ENCODE measurements at regions not wholly inside any gene's neighbourhood (a gene's known extent, or its start where the extent isn't known, plus 50 kb on each side); places are given as distances from the start of the nearest gene placed in this dataset.
A peak's percentile ranks its signal among the peaks of the same experiment; 100 is the strongest.

- H3K4me2 ChIP-seq (ENCODE audit: low read length), result peak overlapping the region; percentile 55
- H3K4me1 ChIP-seq (ENCODE audit: low read length), result peaks cover 36% of the 10 kb centered on the region
- H3K27ac ChIP-seq (ENCODE audit: low read length), result peak overlapping the region; percentile 93
Observed at GRCh38 chr2:41736586-41736985, 311.2 kb upstream of the PKDCC start.

GRCh38 chr2:41737888-41738287, 309.9 kb upstream of the PKDCC start:
- 0 out of 2 replicates have a peak overlapping the region, but pooled peaks have one; percentile 5 for H3K27ac ChIP-seq (ENCODE audit: low read length)
- H3K9ac ChIP-seq (ENCODE audit: low read length), result no peak overlapping the region
- no peaks in the 10 kb centered on the region for H3K36me3 ChIP-seq (replicated peaks; ENCODE audit: low read depth, low read length)
- H2AFZ ChIP-seq (ENCODE audit: low read depth, low read length), result no peak overlapping the region
- H3K4me3 ChIP-seq (ENCODE audit: low read length), result no peak overlapping the region
- no peaks in the 10 kb centered on the region for H4K20me1 ChIP-seq (ENCODE audit: insufficient read depth, low read length)
- H3K79me2 ChIP-seq (ENCODE audit: low read length), result no peaks in the 10 kb centered on the region
- peaks cover 49% of the 10 kb centered on the region for H3K4me1 ChIP-seq (ENCODE audit: low read length)
- no peak for TF ChIP-seq EZH2phosphoT487 (IDR thresholded peaks at IDR 0.05; ENCODE audit: low read depth)
- TF ChIP-seq, protein P1, sequence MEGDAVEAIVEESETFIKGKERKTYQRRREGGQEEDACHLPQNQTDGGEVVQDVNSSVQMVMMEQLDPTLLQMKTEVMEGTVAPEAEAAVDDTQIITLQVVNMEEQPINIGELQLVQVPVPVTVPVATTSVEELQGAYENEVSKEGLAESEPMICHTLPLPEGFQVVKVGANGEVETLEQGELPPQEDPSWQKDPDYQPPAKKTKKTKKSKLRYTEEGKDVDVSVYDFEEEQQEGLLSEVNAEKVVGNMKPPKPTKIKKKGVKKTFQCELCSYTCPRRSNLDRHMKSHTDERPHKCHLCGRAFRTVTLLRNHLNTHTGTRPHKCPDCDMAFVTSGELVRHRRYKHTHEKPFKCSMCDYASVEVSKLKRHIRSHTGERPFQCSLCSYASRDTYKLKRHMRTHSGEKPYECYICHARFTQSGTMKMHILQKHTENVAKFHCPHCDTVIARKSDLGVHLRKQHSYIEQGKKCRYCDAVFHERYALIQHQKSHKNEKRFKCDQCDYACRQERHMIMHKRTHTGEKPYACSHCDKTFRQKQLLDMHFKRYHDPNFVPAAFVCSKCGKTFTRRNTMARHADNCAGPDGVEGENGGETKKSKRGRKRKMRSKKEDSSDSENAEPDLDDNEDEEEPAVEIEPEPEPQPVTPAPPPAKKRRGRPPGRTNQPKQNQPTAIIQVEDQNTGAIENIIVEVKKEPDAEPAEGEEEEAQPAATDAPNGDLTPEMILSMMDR (IDR thresholded peaks at IDR 0.05; ENCODE audit: low read depth, low read length), result no peak
- H3K9me3 ChIP-seq (ENCODE audit: insufficient read depth, low read length), result no peaks in the 10 kb centered on the region
- H3K27me3 ChIP-seq (ENCODE audit: low read depth, low read length), result no peaks in the 10 kb centered on the region
- H3K4me2 ChIP-seq (ENCODE audit: low read length), result no peak overlapping the region

More at GRCh38 chr2:41736586-41736985, 311.2 kb upstream of the PKDCC start:
- Histone ChIP-seq H3K4me3 (ENCODE audit: low read length) (peak overlapping the region; percentile 24; the same call in 1 of the 2 replicates), H3K36me3 (replicated peaks; ENCODE audit: low read depth, low read length) (no peaks in the 10 kb centered on the region), H2AFZ (ENCODE audit: low read depth, low read length) (peak overlapping the region; percentile 48), H3K79me2 (ENCODE audit: low read length) (no peaks in the 10 kb centered on the region), H4K20me1 (ENCODE audit: insufficient read depth, low read length) (no peaks in the 10 kb centered on the region), H3K9me3 (ENCODE audit: insufficient read depth, low read length) (no peaks in the 10 kb centered on the region), H3K27me3 (ENCODE audit: low read depth, low read length) (no peaks in the 10 kb centered on the region), H3K9ac (ENCODE audit: low read length) (peak overlapping the region; percentile 69)
- TF ChIP-seq, protein P1 (IDR thresholded peaks at IDR 0.05; ENCODE audit: low read depth, low read length), result no peak
- TF ChIP-seq EZH2phosphoT487 (IDR thresholded peaks at IDR 0.05; ENCODE audit: low read depth), result no peak

GRCh38 chr2:41741951-41742595, 305.7 kb upstream of the PKDCC start:
- Histone ChIP-seq H3K27ac (ENCODE audit: low read length) (no peak overlapping the region), H3K4me3 (ENCODE audit: low read length) (no peak overlapping the region), H3K36me3 (replicated peaks; ENCODE audit: low read depth, low read length) (no peaks in the 10 kb centered on the region), H3K9ac (ENCODE audit: low read length) (no peak overlapping the region), H3K27me3 (ENCODE audit: low read depth, low read length) (no peaks in the 10 kb centered on the region), H3K9me3 (ENCODE audit: insufficient read depth, low read length) (peaks cover 3% of the 10 kb centered on the region; the same call in 1 of the 2 replicates), H3K79me2 (ENCODE audit: low read length) (no peaks in the 10 kb centered on the region), H2AFZ (ENCODE audit: low read depth, low read length) (peak overlapping the region; percentile 28; the same call in 1 of the 2 replicates), H4K20me1 (ENCODE audit: insufficient read depth, low read length) (no peaks in the 10 kb centered on the region), H3K4me2 (ENCODE audit: low read length) (peak overlapping the region; percentile 21), H3K4me1 (ENCODE audit: low read length) (peaks cover 23% of the 10 kb centered on the region)
- TF ChIP-seq, protein P1 (IDR thresholded peaks at IDR 0.05; ENCODE audit: low read depth, low read length), result no peak

GRCh38 chr2:41743324-41743723, 304.5 kb upstream of the PKDCC start:
- H3K27ac ChIP-seq (ENCODE audit: low read length), result no peak overlapping the region
- no peaks in the 10 kb centered on the region for H3K27me3 ChIP-seq (ENCODE audit: low read depth, low read length)
- H3K4me1 ChIP-seq (ENCODE audit: low read length), result peaks cover 15% of the 10 kb centered on the region
- no peak overlapping the region for H3K9ac ChIP-seq (ENCODE audit: low read length)
- no peaks in the 10 kb centered on the region for H4K20me1 ChIP-seq (ENCODE audit: insufficient read depth, low read length)
- H3K4me2 ChIP-seq (ENCODE audit: low read length), result no peak overlapping the region
- H2AFZ ChIP-seq (ENCODE audit: low read depth, low read length), result no peak overlapping the region
- no peak for TF ChIP-seq EZH2phosphoT487 (IDR thresholded peaks at IDR 0.05; ENCODE audit: low read depth)
- TF ChIP-seq, protein P1 (IDR thresholded peaks at IDR 0.05; ENCODE audit: low read depth, low read length), result no peak
- peaks cover 3% of the 10 kb centered on the region; the same call in 1 of the 2 replicates for H3K9me3 ChIP-seq (ENCODE audit: insufficient read depth, low read length)
- no peaks in the 10 kb centered on the region for H3K79me2 ChIP-seq (ENCODE audit: low read length)
- no peak overlapping the region for H3K4me3 ChIP-seq (ENCODE audit: low read length)
- no peaks in the 10 kb centered on the region for H3K36me3 ChIP-seq (replicated peaks; ENCODE audit: low read depth, low read length)
